Muscle layer of colon (tissue), 2 donors: ENCODE measurements at regions not wholly inside any gene's neighbourhood (a gene's known extent, or its start where the extent isn't known, plus 50 kb on each side); places are given as distances from the start of the nearest gene placed in this dataset.
"Not testable (repeated sequence)": the region's sequence is repeated elsewhere in the genome, so short reads cannot be mapped to it uniquely, and the experiment has no call there.

Experiments used
- H3K27ac ChIP-seq: one replicate; pipeline ENCODE4 v1.7.0; 2013; ENCODE audit warnings: low read depth, mild to moderate bottlenecking, low read length, moderate library complexity
- H3K27me3 ChIP-seq, 2 donors: one replicate each; pipeline ENCODE4 v1.7.0; 2013; ENCODE audit warnings: low read length in 2 of 2, mild to moderate bottlenecking in 2 of 2; ENCODE audit not compliant: insufficient read depth in 2 of 2, control insufficient read depth in 1 of 2
- H3K36me3 ChIP-seq: one replicate; pipeline ENCODE4 v1.7.0; 2013; ENCODE audit warnings: mild to moderate bottlenecking, low read length; ENCODE audit not compliant: insufficient read depth
- H3K4me1 ChIP-seq: one replicate; pipeline ENCODE4 v1.7.0; 2013; ENCODE audit warnings: mild to moderate bottlenecking, low read length; ENCODE audit not compliant: insufficient read depth
- H3K4me3 ChIP-seq, 2 donors: one replicate each; pipeline ENCODE4 v1.7.0; 2013; ENCODE audit warnings: low read length in 2 of 2, low read depth in 1 of 2, mild to moderate bottlenecking in 1 of 2, moderate library complexity in 1 of 2
- H3K9ac ChIP-seq: one replicate; pipeline ENCODE4 v1.7.0; 2013; ENCODE audit warnings: low read length
- H3K9me3 ChIP-seq: one replicate; pipeline ENCODE4 v1.7.0; 2013; ENCODE audit warnings: mild to moderate bottlenecking, low read length
- donor health status: abdominal sarcoma.
- donor health status: Adenocarcinoma of cecum.

GRCh38 chr12:9543341-9543740, 64.4 kb downstream of the KLRB1 start:
- H3K36me3 ChIP-seq, H3K9ac ChIP-seq: not testable (repeated sequence)

GRCh38 chr12:9542827-9543226, 64.9 kb downstream of the KLRB1 start:
- H3K4me1 ChIP-seq, H3K4me3 ChIP-seq, H3K9ac ChIP-seq, H3K9me3 ChIP-seq, H3K36me3 ChIP-seq, H3K27ac ChIP-seq, H3K27me3 ChIP-seq: not testable (repeated sequence)

More at GRCh38 chr12:9543341-9543740, 64.4 kb downstream of the KLRB1 start:
- not testable (repeated sequence) for H3K4me3 ChIP-seq, H3K27me3 ChIP-seq, H3K27ac ChIP-seq, H3K4me1 ChIP-seq, H3K9me3 ChIP-seq

DNA sequence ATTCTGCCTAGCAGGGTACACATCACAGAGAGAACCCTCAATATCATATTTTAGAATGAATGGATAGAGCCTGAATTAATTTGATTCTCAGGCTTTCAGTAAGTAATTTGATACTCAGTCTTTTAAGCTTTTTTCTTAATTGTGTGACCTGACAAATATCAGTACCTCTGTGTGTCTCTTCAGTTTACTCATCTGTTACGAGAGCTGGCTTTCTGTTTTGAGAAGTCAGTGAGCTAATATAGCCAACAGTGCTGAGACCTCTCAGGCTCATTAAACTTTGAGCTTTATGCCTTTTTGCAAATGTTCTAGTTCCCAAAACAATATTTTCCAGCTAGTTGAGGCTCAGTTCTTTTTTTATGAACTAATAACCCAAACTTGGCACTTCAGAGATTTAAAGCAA, 91.8 kb downstream of the KLRB1 start:
- H3K27ac ChIP-seq, H3K27me3 ChIP-seq, H3K4me3 ChIP-seq, H3K36me3 ChIP-seq, H3K9ac ChIP-seq, H3K9me3 ChIP-seq, H3K4me1 ChIP-seq: not testable (repeated sequence)

DNA sequence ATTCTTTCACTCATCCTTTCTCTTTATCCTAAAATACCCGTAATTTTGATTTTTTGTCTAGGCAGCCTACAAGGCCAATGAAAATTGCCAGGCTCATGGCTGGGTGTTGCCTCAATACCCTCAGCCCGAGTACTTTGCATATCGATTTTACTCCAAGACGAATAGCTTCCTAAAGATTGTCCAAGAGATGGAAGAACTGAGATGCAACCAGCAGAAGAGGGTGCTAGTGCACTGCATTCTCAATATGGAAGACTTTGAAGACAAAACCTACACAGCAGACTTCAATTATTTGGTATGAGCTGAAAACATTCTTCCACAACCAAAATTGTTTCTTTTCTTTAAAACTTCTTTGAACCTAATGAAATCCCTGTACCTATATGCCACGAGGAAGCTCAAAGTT, 95.0 kb downstream of the KLRB1 start:
- not testable (repeated sequence) for H3K27ac ChIP-seq, H3K9ac ChIP-seq, H3K9me3 ChIP-seq, H3K4me1 ChIP-seq, H3K36me3 ChIP-seq, H3K4me3 ChIP-seq, H3K27me3 ChIP-seq

GRCh38 chr12:9510392-9511011, 97.2 kb downstream of the KLRB1 start:
- not testable (repeated sequence) for H3K27ac ChIP-seq, H3K4me3 ChIP-seq, H3K4me1 ChIP-seq, H3K27me3 ChIP-seq, H3K36me3 ChIP-seq, H3K9ac ChIP-seq, H3K9me3 ChIP-seq

GRCh38 chr12:9509464-9510161, 98.1 kb downstream of the KLRB1 start:
- no peak overlapping the region for H3K4me3 ChIP-seq
- no peaks in the 10 kb centered on the region for H3K36me3 ChIP-seq
- no peaks in the 10 kb centered on the region for H3K4me1 ChIP-seq
- no peaks in the 10 kb centered on the region for H3K9me3 ChIP-seq
- no peak overlapping the region for H3K27ac ChIP-seq
- no peak overlapping the region for H3K9ac ChIP-seq
- no peaks in the 10 kb centered on the region for H3K27me3 ChIP-seq

DNA sequence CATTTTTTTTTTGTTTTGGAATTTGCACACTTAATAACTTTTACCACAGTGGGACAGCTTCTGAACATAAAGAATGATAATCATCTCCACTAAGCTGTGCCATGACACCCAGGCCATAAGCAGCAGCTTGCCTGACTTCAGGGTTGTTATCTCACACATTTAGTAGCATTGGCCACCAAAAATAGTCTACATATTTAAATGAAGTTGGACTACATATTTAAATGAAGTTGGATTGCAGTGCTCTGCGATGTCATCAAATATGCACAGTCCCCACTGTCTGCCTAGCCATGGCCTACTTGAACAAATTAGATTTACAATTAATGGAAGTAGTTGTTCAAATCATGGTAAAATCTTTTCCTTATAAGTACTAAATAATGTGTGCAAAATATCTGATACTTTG, 101.0 kb downstream of the KLRB1 start:
- no peak overlapping the region for H3K4me3 ChIP-seq
- H3K9me3 ChIP-seq = no peaks in the 10 kb centered on the region
- H3K4me1 ChIP-seq = no peaks in the 10 kb centered on the region
- no peaks in the 10 kb centered on the region for H3K27me3 ChIP-seq
- H3K36me3 ChIP-seq = no peaks in the 10 kb centered on the region
- H3K27ac ChIP-seq = no peak overlapping the region
- H3K9ac ChIP-seq = no peak overlapping the region

GRCh38 chr12:9503384-9503783, 104.3 kb downstream of the KLRB1 start:
- H3K36me3 ChIP-seq, H3K4me1 ChIP-seq, H3K4me3 ChIP-seq, H3K27me3 ChIP-seq, H3K9ac ChIP-seq, H3K9me3 ChIP-seq, H3K27ac ChIP-seq: not testable (repeated sequence)

GRCh38 chr12:9502845-9503244, 104.9 kb downstream of the KLRB1 start:
- not testable (repeated sequence) for H3K4me1 ChIP-seq, H3K9me3 ChIP-seq, H3K27me3 ChIP-seq, H3K36me3 ChIP-seq, H3K4me3 ChIP-seq, H3K9ac ChIP-seq, H3K27ac ChIP-seq

DNA sequence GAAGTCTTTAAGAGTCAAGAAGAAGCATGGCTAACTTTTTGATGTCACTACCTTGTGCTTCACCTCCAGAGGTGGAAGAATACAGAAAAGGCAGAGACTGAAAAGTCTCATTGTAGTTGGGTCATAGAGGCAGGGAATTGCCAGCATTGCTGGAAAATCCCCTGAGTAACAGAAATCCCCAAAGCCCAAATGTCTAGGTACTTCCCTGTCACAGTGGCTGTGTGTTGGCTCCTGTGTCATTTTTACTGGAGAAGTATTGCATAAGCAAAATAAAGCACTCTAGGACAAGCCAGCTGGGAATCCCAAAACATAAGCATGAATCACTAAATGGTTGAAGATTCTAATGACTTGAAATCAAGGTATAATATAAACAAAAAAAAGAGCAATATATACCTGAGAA, 114.4 kb downstream of the KLRB1 start:
- H3K9ac ChIP-seq, H3K27me3 ChIP-seq, H3K27ac ChIP-seq, H3K36me3 ChIP-seq, H3K9me3 ChIP-seq, H3K4me3 ChIP-seq, H3K4me1 ChIP-seq: not testable (repeated sequence)

- H3K36me3 ChIP-seq, H3K27me3 ChIP-seq, H3K4me1 ChIP-seq, H3K9me3 ChIP-seq, H3K27ac ChIP-seq, H3K9ac ChIP-seq, H3K4me3 ChIP-seq: not testable (repeated sequence)
Measured at GRCh38 chr12:9481289-9481688, 126.4 kb downstream of the KLRB1 start.

- H3K9ac ChIP-seq, H3K27me3 ChIP-seq, H3K4me1 ChIP-seq, H3K4me3 ChIP-seq, H3K9me3 ChIP-seq, H3K27ac ChIP-seq, H3K36me3 ChIP-seq: not testable (repeated sequence)
Measured at GRCh38 chr12:9474197-9474596, 133.5 kb downstream of the KLRB1 start.
